DMS 273 treated with DMSO at 0.1 percent for 48 hours (cell line): ENCODE measurements at regions not wholly inside any gene's neighbourhood (a gene's known extent, or its start where the extent isn't known, plus 50 kb on each side); places are given as distances from the start of the nearest gene placed in this dataset.
"Not testable (repeated sequence)": the region's sequence is repeated elsewhere in the genome, so short reads cannot be mapped to it uniquely, and the experiment has no call there.

Source experiments
- DNase-seq: peaks from one replicate; lab custom pipeline; 2025; lab: John Stamatoyannopoulos, UW

DNA sequence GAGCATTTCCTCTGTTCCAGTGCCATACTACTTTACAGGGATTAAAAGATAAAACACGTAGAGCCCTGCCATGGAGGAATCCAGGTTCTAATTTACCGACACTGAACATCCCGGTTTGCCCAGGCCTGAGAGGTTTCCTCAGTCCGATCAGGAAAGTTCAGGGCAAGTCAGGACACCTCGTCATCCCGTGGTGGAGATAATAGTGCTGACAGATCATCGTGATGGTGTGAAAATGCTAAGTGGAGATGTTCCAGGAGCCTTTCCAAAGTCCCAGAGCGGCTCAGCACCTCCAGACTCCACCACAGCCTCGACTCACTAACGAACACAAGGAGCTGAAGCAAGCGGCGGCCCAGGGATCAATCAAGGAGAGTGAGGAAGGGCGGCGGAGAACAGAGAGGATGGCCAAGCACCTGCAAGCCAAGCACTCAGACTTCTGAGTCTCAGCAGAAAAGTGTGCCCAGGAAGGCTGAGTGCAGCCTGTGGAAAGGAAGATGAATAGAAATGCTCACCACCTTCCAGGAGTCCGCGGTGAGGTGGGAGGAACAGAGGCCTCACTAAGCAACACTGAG is 103.7 kb upstream of the VWC2 start:
- no peak for DNase-seq

DNA sequence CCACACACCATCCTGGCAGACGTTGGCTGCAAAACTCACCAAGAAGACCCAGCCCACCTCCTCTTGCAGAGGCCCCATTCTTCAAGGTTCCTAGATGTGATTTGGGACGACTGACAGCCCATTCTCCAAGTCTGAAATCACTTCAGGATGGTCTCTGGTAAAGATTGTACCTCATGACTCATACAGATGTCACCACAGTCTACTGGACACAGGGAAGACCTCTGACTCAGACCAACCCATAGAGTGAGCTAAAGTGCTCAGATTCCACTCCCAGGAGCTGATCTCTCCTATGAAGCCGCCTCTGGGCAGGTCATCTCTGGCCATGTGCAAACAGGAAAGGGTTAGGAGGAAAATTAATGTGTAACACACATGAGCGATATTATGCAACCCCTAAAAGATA is 102.4 kb upstream of the VWC2 start:
- no peak for DNase-seq

- no peak for DNase-seq
Measured at GRCh38 chr7:49692516-49692915, 80.9 kb upstream of the VWC2 start.

GRCh38 chr7:49695971-49696370 is 77.5 kb upstream of the VWC2 start:
- no peak for DNase-seq

- DNase-seq = no peak
Measured at GRCh38 chr7:49700841-49701240, 72.6 kb upstream of the VWC2 start.

DNA sequence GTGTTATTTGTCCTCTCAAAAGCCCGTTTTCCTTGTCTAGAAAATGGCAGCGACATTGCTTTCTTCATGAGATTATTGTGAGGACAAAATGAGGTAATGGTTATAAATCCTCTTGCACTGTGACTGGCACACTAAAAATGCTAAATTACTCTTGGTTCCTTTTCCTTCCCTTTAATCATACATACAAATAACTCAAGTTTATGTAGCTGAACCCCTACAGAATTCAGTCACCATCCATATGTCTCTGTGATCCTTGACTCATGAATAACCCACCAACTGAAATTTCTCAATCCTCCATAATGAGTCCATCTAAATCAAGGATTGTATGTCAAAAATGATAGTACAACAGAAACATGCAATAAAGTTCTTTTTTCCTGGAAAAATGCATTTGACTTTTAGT is 71.3 kb upstream of the VWC2 start:
- DNase-seq = no peak

- no peak for DNase-seq
Measured at GRCh38 chr7:49703337-49703736, 70.1 kb upstream of the VWC2 start.

GRCh38 chr7:49703881-49704280 is 69.6 kb upstream of the VWC2 start:
- no peak for DNase-seq

- no peak for DNase-seq
Measured at GRCh38 chr7:49706106-49706505, 67.3 kb upstream of the VWC2 start.

DNA sequence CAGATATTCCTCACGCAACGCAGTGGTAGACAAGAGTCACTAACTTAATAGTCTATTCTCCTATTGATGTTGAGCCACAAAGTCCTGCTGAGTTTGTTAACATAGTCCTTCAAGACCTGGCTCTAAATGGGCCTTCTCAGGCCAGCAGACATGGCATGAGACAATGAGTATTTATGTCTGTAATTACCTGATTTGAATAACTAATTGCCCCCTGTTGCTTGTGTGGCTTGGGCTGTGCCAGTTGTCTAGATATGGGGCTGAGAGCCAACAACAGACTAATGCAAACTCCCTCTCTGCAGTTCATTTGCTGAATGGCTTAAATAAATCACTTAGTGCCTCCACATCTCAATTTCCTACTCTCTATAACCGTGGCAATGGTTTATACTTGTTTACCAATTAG is 65.5 kb upstream of the VWC2 start:
- no peak for DNase-seq

- no peak for DNase-seq
Measured at GRCh38 chr7:49708590-49708989, 64.8 kb upstream of the VWC2 start.

GRCh38 chr7:49711072-49711723 is 62.2 kb upstream of the VWC2 start:
- DNase-seq = not testable (repeated sequence)

GRCh38 chr7:49714182-49714581 is 59.3 kb upstream of the VWC2 start:
- no peak for DNase-seq

- DNase-seq = no peak
Measured at GRCh38 chr7:49715486-49715885, 58.0 kb upstream of the VWC2 start.

GRCh38 chr7:49717547-49717946 is 55.9 kb upstream of the VWC2 start:
- DNase-seq = no peak

- DNase-seq = no peak
Measured at GRCh38 chr7:49718760-49719159, 54.7 kb upstream of the VWC2 start.

DNA sequence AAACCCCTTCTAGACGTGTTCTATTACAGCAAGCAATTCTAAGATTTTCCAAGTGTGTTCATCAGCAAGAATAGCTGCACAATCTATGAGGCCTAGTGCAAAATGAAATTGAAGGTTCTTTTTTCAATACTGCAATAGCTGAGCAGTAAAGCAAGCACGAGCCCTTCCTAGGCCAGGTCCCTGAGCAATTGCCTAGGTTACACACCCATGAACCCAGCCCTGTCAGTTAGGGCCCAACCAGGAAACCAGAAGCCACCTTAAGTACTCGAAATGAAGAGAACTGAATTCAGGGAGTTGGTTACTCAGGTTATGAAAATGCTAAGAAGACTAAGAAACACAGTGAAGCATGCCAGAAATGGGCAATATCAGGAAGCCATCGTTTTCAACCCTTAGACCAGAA is 52.0 kb upstream of the VWC2 start:
- no peak for DNase-seq
